Astrocyte (in vitro differentiated cells and primary cell): ENCODE measurements at regions not wholly inside any gene's neighbourhood (a gene's known extent, or its start where the extent isn't known, plus 50 kb on each side); places are given as distances from the start of the nearest gene placed in this dataset.

ENCODE experiments used
- DNase-seq: peaks from one replicate; pipeline ENCODE4 v3.0.0-alpha.2; 2010; ENCODE audit warnings: low read depth
- FAIRE-seq: peaks from 2 replicates; lab custom pipeline; 2011; peaks lifted over from hg19 to GRCh38; lab: Jason Lieb, UNC
- H2AFZ ChIP-seq: 2 replicates; pipeline ENCODE4 v1.6.0; 2012; ENCODE audit warnings: low read depth, low read length, inconsistent platforms
- H3K27ac ChIP-seq: 2 replicates; pipeline ENCODE4 v1.5.1; 2011; ENCODE audit warnings: low read depth, low read length, inconsistent platforms
- H3K27me3 ChIP-seq: 2 replicates; pipeline ENCODE4 v1.6.0; 2011; ENCODE audit warnings: low read length, inconsistent platforms; ENCODE audit not compliant: insufficient read depth
- H3K36me3 ChIP-seq: 2 replicates; pipeline ENCODE4 v1.5.1; 2011; ENCODE audit warnings: low read length, inconsistent platforms; ENCODE audit not compliant: insufficient read depth
- H3K4me1 ChIP-seq: 2 replicates; pipeline ENCODE4 v1.5.1; 2011; ENCODE audit warnings: low read length, inconsistent platforms; ENCODE audit not compliant: insufficient read depth
- H3K4me2 ChIP-seq: 2 replicates; pipeline ENCODE4 v1.6.0; 2012; ENCODE audit warnings: low read length, inconsistent platforms
- H3K4me3 ChIP-seq: 2 replicates; pipeline ENCODE4 v1.5.1; 2011; ENCODE audit warnings: low read depth, mild to moderate bottlenecking, low read length, inconsistent platforms; ENCODE audit not compliant: insufficient read depth
- H3K79me2 ChIP-seq: 2 replicates; pipeline ENCODE4 v1.6.0; 2012; ENCODE audit warnings: mild to moderate bottlenecking, low read length, inconsistent platforms; ENCODE audit not compliant: insufficient read depth
- H3K9ac ChIP-seq: 2 replicates; pipeline ENCODE4 v1.6.0; 2012; ENCODE audit warnings: mild to moderate bottlenecking, low read length, inconsistent platforms
- H3K9me3 ChIP-seq: 2 replicates; pipeline ENCODE4 v1.5.1; 2012; ENCODE audit warnings: low read depth, mild to moderate bottlenecking, low read length, inconsistent platforms; ENCODE audit not compliant: insufficient read depth
- H4K20me1 ChIP-seq: 2 replicates; pipeline ENCODE4 v1.6.0; 2012; ENCODE audit warnings: low read length, inconsistent platforms; ENCODE audit not compliant: insufficient read depth
- H3K27ac Mint-ChIP-seq: one replicate; pipeline ENCODE4 v1.8.0; 2021; ENCODE audit warnings: mild to moderate bottlenecking, mixed read lengths; ENCODE audit not compliant: unreplicated experiment
- H3K27me3 Mint-ChIP-seq: one replicate; pipeline ENCODE4 v1.8.0; 2021; ENCODE audit warnings: low read depth, mixed read lengths; ENCODE audit not compliant: unreplicated experiment
- H3K36me3 Mint-ChIP-seq: one replicate; pipeline ENCODE4 v1.8.0; 2021; ENCODE audit warnings: low read depth, mixed read lengths; ENCODE audit not compliant: unreplicated experiment
- H3K4me1 Mint-ChIP-seq: one replicate; pipeline ENCODE4 v1.8.0; 2021; ENCODE audit warnings: low read depth, mixed read lengths; ENCODE audit not compliant: unreplicated experiment
- H3K4me3 Mint-ChIP-seq: one replicate; pipeline ENCODE4 v1.8.0; 2021; ENCODE audit warnings: mild to moderate bottlenecking, moderate library complexity, mixed read lengths; ENCODE audit not compliant: unreplicated experiment
- H3K9me3 Mint-ChIP-seq: one replicate; pipeline ENCODE4 v1.8.0; 2021; ENCODE audit warnings: mild to moderate bottlenecking, mixed read lengths; ENCODE audit not compliant: unreplicated experiment
- EZH2 ChIP-seq: IDR thresholded peaks from 2 replicates; pipeline ENCODE4 v1.6.1; 2012; ENCODE audit warnings: mild to moderate bottlenecking, low read length, inconsistent platforms; ENCODE audit not compliant: insufficient read depth
- TF ChIP-seq, protein P1 (sequence below): IDR thresholded peaks from 2 replicates; pipeline ENCODE4 v1.5.1; 2011; ENCODE audit warnings: low read depth, mild to moderate bottlenecking, inconsistent platforms, low read length, moderate library complexity; ENCODE audit not compliant: insufficient read depth

DNA sequence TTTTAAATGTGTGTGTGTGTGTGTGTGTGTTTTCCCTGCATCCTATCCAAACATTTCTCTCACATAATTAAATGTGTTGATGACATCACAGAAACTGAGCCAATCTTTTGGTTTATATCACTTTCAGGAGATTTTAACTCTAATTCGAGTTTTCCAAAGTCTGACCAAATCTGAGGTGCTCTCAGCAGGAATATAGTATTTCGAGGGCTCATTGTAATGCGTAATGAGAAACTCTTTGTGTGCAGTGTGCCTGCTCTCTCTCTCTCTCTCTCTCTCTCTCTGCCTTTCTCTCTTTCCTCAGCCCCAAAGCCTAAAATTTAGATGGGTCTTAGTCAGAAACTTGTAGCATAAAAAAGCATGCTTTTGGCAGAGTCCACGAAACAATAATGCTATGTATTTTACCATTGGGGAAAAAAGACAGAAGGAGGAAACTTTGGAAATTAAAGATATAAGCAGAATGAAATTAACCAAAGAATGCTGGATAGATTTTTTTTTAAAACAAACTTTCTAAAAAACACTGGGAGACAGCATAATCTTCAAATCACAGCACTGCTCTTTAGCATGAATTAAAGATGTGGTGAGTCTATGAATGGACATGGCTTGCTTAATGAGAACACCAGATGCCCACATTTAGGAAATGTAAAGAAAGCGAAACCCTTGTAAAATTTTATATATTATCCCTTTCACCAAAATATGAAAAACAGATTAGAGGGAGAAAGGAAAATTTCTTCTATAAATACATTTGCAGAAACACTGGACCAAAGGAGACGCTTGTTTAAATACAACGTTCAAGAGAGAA lies 206.8 kb upstream of the HABP2 start:
- Mint-ChIP-seq H3K4me3 (no peak overlapping the region), H3K27me3 (peaks cover 10% of the 10 kb centered on the region), H3K4me1 (no peaks in the 10 kb centered on the region), H3K36me3 (peaks cover 4% of the 10 kb centered on the region), H3K9me3 (peaks cover 7% of the 10 kb centered on the region), H3K27ac (no peak overlapping the region)
- Histone ChIP-seq H3K36me3 (no peaks in the 10 kb centered on the region), H3K27ac (no peak overlapping the region), H4K20me1 (no peaks in the 10 kb centered on the region), H3K9ac (no peak overlapping the region), H2AFZ (no peak overlapping the region), H3K79me2 (no peaks in the 10 kb centered on the region), H3K9me3 (peaks cover 4% of the 10 kb centered on the region), H3K4me1 (no peaks in the 10 kb centered on the region), H3K27me3 (peaks cover 16% of the 10 kb centered on the region), H3K4me3 (no peak overlapping the region), H3K4me2 (no peak overlapping the region)
- DNase-seq = no peak
- FAIRE-seq = peak; percentile 88
- no peak for TF ChIP-seq EZH2
- TF ChIP-seq, protein P1, sequence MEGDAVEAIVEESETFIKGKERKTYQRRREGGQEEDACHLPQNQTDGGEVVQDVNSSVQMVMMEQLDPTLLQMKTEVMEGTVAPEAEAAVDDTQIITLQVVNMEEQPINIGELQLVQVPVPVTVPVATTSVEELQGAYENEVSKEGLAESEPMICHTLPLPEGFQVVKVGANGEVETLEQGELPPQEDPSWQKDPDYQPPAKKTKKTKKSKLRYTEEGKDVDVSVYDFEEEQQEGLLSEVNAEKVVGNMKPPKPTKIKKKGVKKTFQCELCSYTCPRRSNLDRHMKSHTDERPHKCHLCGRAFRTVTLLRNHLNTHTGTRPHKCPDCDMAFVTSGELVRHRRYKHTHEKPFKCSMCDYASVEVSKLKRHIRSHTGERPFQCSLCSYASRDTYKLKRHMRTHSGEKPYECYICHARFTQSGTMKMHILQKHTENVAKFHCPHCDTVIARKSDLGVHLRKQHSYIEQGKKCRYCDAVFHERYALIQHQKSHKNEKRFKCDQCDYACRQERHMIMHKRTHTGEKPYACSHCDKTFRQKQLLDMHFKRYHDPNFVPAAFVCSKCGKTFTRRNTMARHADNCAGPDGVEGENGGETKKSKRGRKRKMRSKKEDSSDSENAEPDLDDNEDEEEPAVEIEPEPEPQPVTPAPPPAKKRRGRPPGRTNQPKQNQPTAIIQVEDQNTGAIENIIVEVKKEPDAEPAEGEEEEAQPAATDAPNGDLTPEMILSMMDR = no peak

DNA sequence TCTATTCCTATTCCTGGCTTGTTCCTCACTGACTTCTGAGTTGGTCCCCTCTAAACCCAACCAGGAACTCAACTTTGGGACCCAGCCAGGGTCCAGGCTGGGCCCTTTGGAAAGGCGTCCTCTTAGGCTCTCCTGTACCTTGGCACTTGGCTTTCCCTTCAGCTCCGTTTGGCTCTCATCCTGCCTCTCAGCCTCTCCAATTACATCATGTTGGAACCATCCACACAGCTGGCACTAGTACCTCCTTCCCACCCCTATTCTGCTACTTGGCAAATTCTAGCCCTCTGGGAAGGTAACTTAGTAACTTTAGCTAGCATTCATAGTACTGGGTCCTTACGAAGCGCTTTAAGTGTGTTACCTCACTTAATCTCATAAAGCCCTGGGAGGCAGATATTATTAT lies 205.3 kb upstream of the HABP2 start:
- Histone ChIP-seq H3K27me3 (peaks cover 13% of the 10 kb centered on the region), H2AFZ (no peak overlapping the region), H3K79me2 (no peaks in the 10 kb centered on the region), H3K9me3 (no peaks in the 10 kb centered on the region), H3K27ac (no peak overlapping the region), H3K4me3 (no peak overlapping the region), H3K9ac (no peak overlapping the region), H3K4me2 (no peak overlapping the region), H3K36me3 (no peaks in the 10 kb centered on the region), H4K20me1 (no peaks in the 10 kb centered on the region), H3K4me1 (no peaks in the 10 kb centered on the region)
- no peak for DNase-seq
- Mint-ChIP-seq H3K4me1 (no peaks in the 10 kb centered on the region), H3K9me3 (peaks cover 7% of the 10 kb centered on the region), H3K27me3 (peaks cover 4% of the 10 kb centered on the region), H3K27ac (no peak overlapping the region), H3K4me3 (no peak overlapping the region), H3K36me3 (peaks cover 6% of the 10 kb centered on the region)
- TF ChIP-seq EZH2 = no peak
- no peak for FAIRE-seq

DNA sequence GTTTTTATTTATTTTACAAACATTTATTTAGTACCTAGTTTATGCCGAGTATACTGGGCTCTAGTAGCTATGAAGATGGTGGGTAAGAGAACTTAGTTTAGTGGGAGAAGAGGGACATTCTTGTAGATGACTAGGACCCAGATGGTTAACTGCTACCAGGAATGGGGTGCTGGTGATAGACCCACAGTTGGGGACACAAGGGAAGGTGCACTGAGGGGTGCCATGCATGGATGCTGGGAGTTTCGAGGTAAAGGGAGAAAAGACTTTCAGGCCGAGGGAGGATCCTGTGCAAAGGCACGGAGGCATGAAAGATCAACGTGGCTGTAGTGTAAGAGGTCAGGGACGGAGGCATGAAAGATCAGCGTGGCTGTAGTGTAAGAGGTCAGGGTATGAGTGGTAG lies 204.2 kb upstream of the HABP2 start:
- no peak for DNase-seq
- Mint-ChIP-seq H3K4me1 (no peaks in the 10 kb centered on the region), H3K36me3 (peaks cover 6% of the 10 kb centered on the region), H3K9me3 (peaks cover 4% of the 10 kb centered on the region), H3K27me3 (peaks cover 6% of the 10 kb centered on the region), H3K27ac (no peak overlapping the region), H3K4me3 (no peak overlapping the region)
- FAIRE-seq = no peak
- no peak overlapping the region for H3K27ac ChIP-seq
- H3K27me3 ChIP-seq = peaks cover 13% of the 10 kb centered on the region
- no peaks in the 10 kb centered on the region for H3K36me3 ChIP-seq
- no peak overlapping the region for H3K9ac ChIP-seq
- no peaks in the 10 kb centered on the region for H3K79me2 ChIP-seq
- no peak overlapping the region for H3K4me2 ChIP-seq
- no peak overlapping the region for H2AFZ ChIP-seq
- TF ChIP-seq, protein P1 = no peak
- TF ChIP-seq EZH2 = no peak
- H3K9me3 ChIP-seq = no peaks in the 10 kb centered on the region
- no peaks in the 10 kb centered on the region for H4K20me1 ChIP-seq
- H3K4me1 ChIP-seq = no peaks in the 10 kb centered on the region
- H3K4me3 ChIP-seq = no peak overlapping the region
